Activated T-helper 17 cell treated with anti-CD3 and anti-CD28 coated beads, Interleukin-2, amount 50 U/mL, for 72 hours (primary cell): ENCODE measurements at regions not wholly inside any gene's neighbourhood (a gene's known extent, or its start where the extent isn't known, plus 50 kb on each side); places are given as distances from the start of the nearest gene placed in this dataset.
A peak's percentile ranks its signal among the peaks of the same experiment; 100 is the strongest.

Experiments used
- ATAC-seq: fragments of 150-1000 bp; cut with Tn5 transposase; replicated peaks from 2 replicates; pipeline ENCODE4 v1.10.0; 2021; ENCODE audit warnings: mild to moderate bottlenecking, moderate library complexity
- H3K27ac Mint-ChIP-seq: one replicate; pipeline ENCODE4 v1.8.0; 2022; ENCODE audit warnings: mixed read lengths
- H3K27me3 Mint-ChIP-seq: one replicate; pipeline ENCODE4 v1.8.0; 2022; ENCODE audit warnings: mixed read lengths
- H3K36me3 Mint-ChIP-seq: one replicate; pipeline ENCODE4 v1.8.0; 2022; ENCODE audit warnings: low read depth, mild to moderate bottlenecking, mixed read lengths
- H3K4me1 Mint-ChIP-seq: one replicate; pipeline ENCODE4 v1.8.0; 2022; ENCODE audit warnings: mixed read lengths
- H3K4me3 Mint-ChIP-seq: one replicate; pipeline ENCODE4 v1.8.0; 2022; ENCODE audit warnings: mild to moderate bottlenecking, mixed read lengths
- H3K9me3 Mint-ChIP-seq: one replicate; pipeline ENCODE4 v1.8.0; 2022; ENCODE audit warnings: mixed read lengths

- H3K9me3 Mint-ChIP-seq = peaks cover 3% of the 10 kb centered on the region
- peaks cover 4% of the 10 kb centered on the region for H3K27me3 Mint-ChIP-seq
- no peaks in the 10 kb centered on the region for H3K4me1 Mint-ChIP-seq
- H3K4me3 Mint-ChIP-seq = no peak overlapping the region
- no peaks in the 10 kb centered on the region for H3K36me3 Mint-ChIP-seq
- no peak overlapping the region for H3K27ac Mint-ChIP-seq
- no peak for ATAC-seq
Measured at GRCh38 chr1:209491897-209492296, 91.6 kb upstream of the CAMK1G start.

- Mint-ChIP-seq H3K27me3 (peaks cover 4% of the 10 kb centered on the region), H3K4me3 (no peak overlapping the region), H3K27ac (no peak overlapping the region), H3K4me1 (no peaks in the 10 kb centered on the region), H3K9me3 (peaks cover 10% of the 10 kb centered on the region), H3K36me3 (no peaks in the 10 kb centered on the region)
- ATAC-seq = no peak
Measured at GRCh38 chr1:209493559-209493958, 90.0 kb upstream of the CAMK1G start.

GRCh38 chr1:209497729-209498128, 85.8 kb upstream of the CAMK1G start:
- Mint-ChIP-seq H3K4me3 (no peak overlapping the region), H3K27ac (no peak overlapping the region), H3K27me3 (peaks cover 13% of the 10 kb centered on the region), H3K9me3 (peaks cover 23% of the 10 kb centered on the region), H3K4me1 (no peaks in the 10 kb centered on the region), H3K36me3 (no peaks in the 10 kb centered on the region)
- ATAC-seq = no peak

GRCh38 chr1:209500993-209501392, 82.5 kb upstream of the CAMK1G start:
- H3K4me3 Mint-ChIP-seq = no peak overlapping the region
- no peak for ATAC-seq
- H3K27me3 Mint-ChIP-seq = peaks cover 16% of the 10 kb centered on the region
- peaks cover 23% of the 10 kb centered on the region for H3K9me3 Mint-ChIP-seq
- no peak overlapping the region for H3K27ac Mint-ChIP-seq
- no peaks in the 10 kb centered on the region for H3K36me3 Mint-ChIP-seq
- H3K4me1 Mint-ChIP-seq = no peaks in the 10 kb centered on the region

GRCh38 chr1:209503196-209503595, 80.3 kb upstream of the CAMK1G start:
- Mint-ChIP-seq H3K4me3 (no peak overlapping the region), H3K36me3 (no peaks in the 10 kb centered on the region), H3K27ac (no peak overlapping the region), H3K27me3 (peaks cover 19% of the 10 kb centered on the region), H3K9me3 (peaks cover 12% of the 10 kb centered on the region), H3K4me1 (no peaks in the 10 kb centered on the region)
- no peak for ATAC-seq

GRCh38 chr1:209504571-209504970, 78.9 kb upstream of the CAMK1G start:
- no peak overlapping the region for H3K4me3 Mint-ChIP-seq
- H3K36me3 Mint-ChIP-seq = no peaks in the 10 kb centered on the region
- no peak for ATAC-seq
- H3K27ac Mint-ChIP-seq = no peak overlapping the region
- H3K4me1 Mint-ChIP-seq = no peaks in the 10 kb centered on the region
- H3K9me3 Mint-ChIP-seq = peaks cover 12% of the 10 kb centered on the region
- H3K27me3 Mint-ChIP-seq = peaks cover 23% of the 10 kb centered on the region

- no peak for ATAC-seq
- Mint-ChIP-seq H3K27me3 (peaks cover 21% of the 10 kb centered on the region), H3K9me3 (peaks cover 11% of the 10 kb centered on the region), H3K4me3 (no peak overlapping the region), H3K27ac (no peak overlapping the region), H3K4me1 (no peaks in the 10 kb centered on the region), H3K36me3 (no peaks in the 10 kb centered on the region)
Measured at GRCh38 chr1:209505044-209505443, 78.5 kb upstream of the CAMK1G start.

- H3K4me3 Mint-ChIP-seq = no peak overlapping the region
- no peaks in the 10 kb centered on the region for H3K36me3 Mint-ChIP-seq
- peaks cover 3% of the 10 kb centered on the region for H3K9me3 Mint-ChIP-seq
- no peak for ATAC-seq
- peaks cover 12% of the 10 kb centered on the region for H3K27me3 Mint-ChIP-seq
- no peaks in the 10 kb centered on the region for H3K4me1 Mint-ChIP-seq
- H3K27ac Mint-ChIP-seq = no peak overlapping the region
Measured at GRCh38 chr1:209506101-209506500, 77.4 kb upstream of the CAMK1G start.

- Mint-ChIP-seq H3K4me3 (no peak overlapping the region), H3K27me3 (peaks cover 7% of the 10 kb centered on the region), H3K9me3 (no peaks in the 10 kb centered on the region), H3K4me1 (no peaks in the 10 kb centered on the region), H3K27ac (no peak overlapping the region), H3K36me3 (no peaks in the 10 kb centered on the region)
- no peak for ATAC-seq
Measured at GRCh38 chr1:209509039-209509438, 74.5 kb upstream of the CAMK1G start.

GRCh38 chr1:209510063-209510462, 73.5 kb upstream of the CAMK1G start:
- Mint-ChIP-seq H3K4me3 (no peak overlapping the region), H3K9me3 (no peaks in the 10 kb centered on the region)
- ATAC-seq = no peak

GRCh38 chr1:209511169-209511568, 72.3 kb upstream of the CAMK1G start:
- no peak overlapping the region for H3K27ac Mint-ChIP-seq
- no peaks in the 10 kb centered on the region for H3K36me3 Mint-ChIP-seq
- H3K27me3 Mint-ChIP-seq = peaks cover 19% of the 10 kb centered on the region
- no peak overlapping the region for H3K4me3 Mint-ChIP-seq
- no peak for ATAC-seq
- no peaks in the 10 kb centered on the region for H3K9me3 Mint-ChIP-seq
- H3K4me1 Mint-ChIP-seq = no peaks in the 10 kb centered on the region

More at GRCh38 chr1:209510063-209510462, 73.5 kb upstream of the CAMK1G start:
- Mint-ChIP-seq H3K4me1 (no peaks in the 10 kb centered on the region), H3K36me3 (no peaks in the 10 kb centered on the region), H3K27me3 (peaks cover 12% of the 10 kb centered on the region), H3K27ac (no peak overlapping the region)

GRCh38 chr1:209512821-209513220, 70.7 kb upstream of the CAMK1G start:
- H3K27ac Mint-ChIP-seq = no peak overlapping the region
- no peak for ATAC-seq
- no peak overlapping the region for H3K4me3 Mint-ChIP-seq
- no peaks in the 10 kb centered on the region for H3K4me1 Mint-ChIP-seq
- H3K36me3 Mint-ChIP-seq = no peaks in the 10 kb centered on the region
- H3K9me3 Mint-ChIP-seq = no peaks in the 10 kb centered on the region
- H3K27me3 Mint-ChIP-seq = peaks cover 20% of the 10 kb centered on the region

GRCh38 chr1:209513226-209513625, 70.3 kb upstream of the CAMK1G start:
- no peak overlapping the region for H3K4me3 Mint-ChIP-seq
- peaks cover 24% of the 10 kb centered on the region for H3K27me3 Mint-ChIP-seq
- H3K27ac Mint-ChIP-seq = no peak overlapping the region
- no peaks in the 10 kb centered on the region for H3K36me3 Mint-ChIP-seq
- no peaks in the 10 kb centered on the region for H3K9me3 Mint-ChIP-seq
- H3K4me1 Mint-ChIP-seq = no peaks in the 10 kb centered on the region
- peak; percentile 40 for ATAC-seq

GRCh38 chr1:209516771-209517680, 66.5 kb upstream of the CAMK1G start:
- Mint-ChIP-seq H3K9me3 (no peaks in the 10 kb centered on the region), H3K27me3 (peaks cover 30% of the 10 kb centered on the region), H3K27ac (no peak overlapping the region), H3K4me3 (no peak overlapping the region), H3K4me1 (no peaks in the 10 kb centered on the region), H3K36me3 (no peaks in the 10 kb centered on the region)
- no peak for ATAC-seq

- Mint-ChIP-seq H3K4me1 (no peaks in the 10 kb centered on the region), H3K4me3 (no peak overlapping the region), H3K27me3 (peaks cover 33% of the 10 kb centered on the region), H3K9me3 (no peaks in the 10 kb centered on the region), H3K27ac (no peak overlapping the region), H3K36me3 (no peaks in the 10 kb centered on the region)
- ATAC-seq = no peak
Measured at GRCh38 chr1:209517681-209518050, 65.8 kb upstream of the CAMK1G start.
